Coronary artery (tissue), 2 donors: ENCODE measurements at regions not wholly inside any gene's neighbourhood (a gene's known extent, or its start where the extent isn't known, plus 50 kb on each side); places are given as distances from the start of the nearest gene placed in this dataset.
"Not testable (repeated sequence)": the region's sequence is repeated elsewhere in the genome, so short reads cannot be mapped to it uniquely, and the experiment has no call there.

Experiments
- DNase-seq: peaks from one replicate; pipeline ENCODE4 v3.0.0-alpha.2; 2017; ENCODE audit warnings: low spot score
- H3K27ac ChIP-seq, 2 donors: fragments of 200-600 bp; sonication (generic); one replicate each; pipeline ENCODE4 v1.5.1; 2016 to 2019
- H3K4me3 ChIP-seq: fragments of 200-600 bp; sonication (generic); 2 replicates; pipeline ENCODE4 v1.5.1; 2016; ENCODE audit warnings: mild to moderate bottlenecking, moderate library complexity
- CTCF ChIP-seq: fragments of 200-600 bp; sonication (generic); IDR thresholded peaks from one replicate; pipeline ENCODE4 v1.5.1; 2019; ENCODE audit warnings: antibody characterized with exemption

GRCh38 chr12:88820012-88820411 lies 239.7 kb upstream of the KITLG start:
- TF ChIP-seq CTCF = no peak
- H3K4me3 ChIP-seq = no peak overlapping the region
- DNase-seq = no peak

GRCh38 chr12:88816201-88816600 lies 235.9 kb upstream of the KITLG start:
- DNase-seq = no peak
- Histone ChIP-seq H3K27ac (no peak overlapping the region), H3K4me3 (peak overlapping the region; percentile 5)
- TF ChIP-seq CTCF = no peak

More at GRCh38 chr12:88820012-88820411, 239.7 kb upstream of the KITLG start:
- no peak overlapping the region for H3K27ac ChIP-seq

GRCh38 chr12:88814779-88815178 lies 234.5 kb upstream of the KITLG start:
- no peak for DNase-seq
- no peak overlapping the region for H3K4me3 ChIP-seq
- H3K27ac ChIP-seq = no peak overlapping the region
- no peak for TF ChIP-seq CTCF

- no peak overlapping the region for H3K4me3 ChIP-seq
- no peak overlapping the region for H3K27ac ChIP-seq
- TF ChIP-seq CTCF = no peak
- no peak for DNase-seq
Observed at GRCh38 chr12:88812610-88813009, 232.3 kb upstream of the KITLG start.

- no peak for TF ChIP-seq CTCF
- H3K27ac ChIP-seq = no peak overlapping the region
- H3K4me3 ChIP-seq = no peak overlapping the region
- DNase-seq = no peak
Observed at GRCh38 chr12:88810806-88811205, 230.5 kb upstream of the KITLG start.

- H3K4me3 ChIP-seq, H3K27ac ChIP-seq, DNase-seq: not testable (repeated sequence)
Observed at GRCh38 chr12:88809841-88810240, 229.6 kb upstream of the KITLG start.

- no peak for TF ChIP-seq CTCF
- Histone ChIP-seq H3K27ac (no peak overlapping the region), H3K4me3 (no peak overlapping the region)
- DNase-seq = no peak
Observed at GRCh38 chr12:88805692-88806091, 225.4 kb upstream of the KITLG start.

- no peak for DNase-seq
- Histone ChIP-seq H3K4me3 (no peak overlapping the region), H3K27ac (no peak overlapping the region)
- TF ChIP-seq CTCF = no peak
Observed at GRCh38 chr12:88805286-88805685, 225.0 kb upstream of the KITLG start.
